HG03108 (cell line): ENCODE measurements at regions not wholly inside any gene's neighbourhood (a gene's known extent, or its start where the extent isn't known, plus 50 kb on each side); places are given as distances from the start of the nearest gene placed in this dataset.

ENCODE experiments used
- ATAC-seq: cut with Tn5 transposase; IDR thresholded peaks from one replicate; pipeline ENCODE4 v1.9.1; 2021; ENCODE audit warnings: moderate library complexity; ENCODE audit not compliant: unreplicated experiment

DNA sequence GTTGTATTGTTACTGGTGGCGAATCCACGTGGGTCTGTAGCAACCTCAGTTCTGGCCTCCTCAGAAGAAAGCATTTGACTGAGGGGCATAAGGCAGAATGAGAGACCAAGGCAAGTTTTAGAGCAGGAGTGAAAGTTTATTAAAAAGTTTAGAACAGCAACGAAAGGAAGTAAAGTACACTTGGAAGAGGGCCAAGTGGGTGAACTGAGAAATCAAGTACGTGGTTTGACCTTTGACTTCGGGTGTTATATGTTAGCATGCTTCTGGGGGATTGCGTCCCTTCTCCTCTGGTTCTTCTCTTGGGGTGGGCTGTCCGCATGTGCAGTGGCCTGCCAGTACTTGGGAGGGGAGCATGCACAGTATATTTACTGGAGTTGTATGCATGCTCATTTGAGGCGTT is 232.7 kb upstream of the GATB start:
- ATAC-seq: no peak

- ATAC-seq: no peak
Observed at GRCh38 chr4:151992332-151993154, 231.7 kb upstream of the GATB start.

DNA sequence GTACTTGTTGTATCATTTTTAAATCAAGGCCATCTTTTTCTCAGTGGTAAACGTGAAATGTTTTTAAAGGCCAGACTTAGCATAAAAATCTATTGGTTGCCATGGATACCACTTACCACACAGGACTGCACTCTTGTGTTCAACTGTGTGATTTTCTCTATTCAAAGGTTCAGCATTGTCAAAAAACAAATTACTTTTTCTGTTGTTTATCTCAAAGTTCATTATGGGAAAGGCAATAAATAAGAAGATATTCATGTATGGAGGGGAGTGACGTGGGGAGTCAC is 231.0 kb upstream of the GATB start:
- no peak for ATAC-seq

- ATAC-seq: no peak
Observed at GRCh38 chr4:151991001-151991883, 230.4 kb upstream of the GATB start.

GRCh38 chr4:151990201-151990600 is 229.4 kb upstream of the GATB start:
- no peak for ATAC-seq

- ATAC-seq: no peak
Observed at GRCh38 chr4:151988591-151988990, 227.8 kb upstream of the GATB start.

DNA sequence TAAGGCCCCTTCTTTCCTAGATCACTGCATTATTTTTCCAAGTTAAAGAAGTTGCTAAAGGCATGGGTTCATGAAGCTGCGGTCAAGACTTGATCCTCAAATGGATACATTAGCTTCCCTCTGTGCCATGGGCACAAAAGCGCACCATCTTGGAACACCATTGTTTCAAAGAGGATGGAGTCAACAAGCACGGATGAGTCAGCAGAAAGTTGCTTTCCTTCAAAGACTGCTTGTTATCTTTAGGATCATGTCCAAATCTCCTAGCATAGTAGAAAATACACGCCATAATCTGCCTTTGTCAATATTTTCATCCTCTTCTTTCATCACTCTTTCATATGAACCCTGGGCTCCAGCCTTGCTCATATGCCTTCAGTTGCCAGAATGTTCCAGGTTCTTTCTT is 226.8 kb upstream of the GATB start:
- no peak for ATAC-seq

- no peak for ATAC-seq
Observed at GRCh38 chr4:151983854-151984253, 223.0 kb upstream of the GATB start.

DNA sequence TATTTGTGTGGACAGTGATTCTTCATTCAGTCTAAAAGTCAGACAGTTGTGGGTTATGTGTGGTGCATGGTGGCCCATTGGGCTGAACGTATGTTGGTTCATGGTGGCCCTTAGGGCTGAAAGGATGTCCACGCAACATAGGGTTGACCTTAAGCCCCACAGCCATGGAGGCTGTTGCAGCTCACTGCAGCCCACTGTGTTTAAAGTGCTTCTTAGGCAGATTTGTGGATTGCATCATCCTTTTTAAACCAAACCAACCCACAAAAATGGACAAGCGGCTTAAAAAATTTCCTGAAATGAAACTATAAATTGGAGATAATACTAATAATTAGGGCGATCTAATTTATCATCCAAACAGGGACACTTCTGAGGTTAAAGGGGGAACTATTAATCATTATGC is 219.0 kb upstream of the GATB start:
- ATAC-seq: no peak

DNA sequence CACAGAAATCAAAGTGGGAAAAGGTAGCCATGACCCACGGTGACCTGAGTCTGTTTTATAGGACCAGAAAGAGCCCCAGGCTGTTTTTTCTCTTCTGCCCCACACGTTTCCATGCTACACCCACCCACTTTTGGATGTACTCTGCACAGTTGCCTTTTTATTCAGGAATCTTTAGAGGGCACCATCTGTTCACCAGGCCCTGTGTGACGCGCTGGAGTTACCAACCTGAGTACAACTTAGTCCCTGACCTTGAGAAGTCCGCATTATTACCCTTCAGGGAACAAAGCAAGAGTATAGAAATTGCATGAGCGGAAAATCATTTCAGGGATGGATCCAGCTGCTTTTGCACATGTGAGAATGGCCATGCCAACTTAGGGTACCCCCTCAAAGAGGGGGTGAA is 207.8 kb upstream of the GATB start:
- ATAC-seq: no peak

DNA sequence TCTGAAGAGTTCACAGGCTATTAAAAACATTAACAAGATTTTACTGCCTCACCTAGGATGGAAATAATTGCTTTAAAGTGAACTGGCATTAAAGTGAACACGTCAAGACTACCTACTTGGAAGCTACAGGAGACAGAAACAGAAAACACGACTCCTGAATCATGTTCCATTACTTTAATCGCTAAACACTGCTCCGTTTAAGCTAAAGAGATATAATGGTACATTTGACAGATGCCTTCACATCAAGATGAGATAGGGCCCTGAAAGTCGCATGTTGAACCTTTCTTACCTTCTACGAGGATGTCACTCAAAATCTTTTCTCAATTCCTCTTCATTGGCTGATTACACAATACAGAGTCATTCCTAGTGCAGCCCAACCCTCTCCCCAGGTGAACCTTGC is 206.3 kb upstream of the GATB start:
- ATAC-seq: no peak

DNA sequence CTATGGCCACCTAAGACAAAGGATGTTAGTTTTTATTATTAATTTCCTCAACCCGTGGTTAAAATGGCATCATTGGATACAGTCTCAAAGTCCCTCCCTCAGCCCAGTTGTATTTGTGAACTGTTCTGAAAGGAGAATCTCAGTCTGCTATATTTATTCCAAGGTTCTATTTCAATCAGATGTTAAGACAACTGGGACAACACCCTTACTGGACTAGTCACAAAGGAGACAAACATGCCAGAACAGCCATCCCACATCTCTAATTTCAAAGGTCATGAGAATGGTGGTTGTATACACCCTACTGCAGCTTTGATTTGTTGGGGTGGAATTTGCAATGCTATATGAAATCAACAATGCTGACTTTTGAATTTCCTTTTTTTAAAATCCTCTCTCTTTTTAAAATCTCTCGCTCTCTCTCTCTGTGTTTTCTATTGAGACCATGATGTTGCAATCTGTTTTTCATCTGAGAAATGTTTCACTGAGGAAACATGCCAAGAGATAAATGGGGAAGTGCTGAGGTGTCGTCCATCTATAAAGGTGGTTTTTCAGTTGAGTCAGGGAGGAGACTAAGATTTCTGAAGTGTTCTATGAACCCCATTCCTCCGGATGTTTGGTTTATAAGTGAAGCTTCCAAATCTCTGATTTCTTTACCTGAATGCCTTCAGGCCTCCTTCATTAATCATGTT is 201.5 kb upstream of the GATB start:
- ATAC-seq: no peak

DNA sequence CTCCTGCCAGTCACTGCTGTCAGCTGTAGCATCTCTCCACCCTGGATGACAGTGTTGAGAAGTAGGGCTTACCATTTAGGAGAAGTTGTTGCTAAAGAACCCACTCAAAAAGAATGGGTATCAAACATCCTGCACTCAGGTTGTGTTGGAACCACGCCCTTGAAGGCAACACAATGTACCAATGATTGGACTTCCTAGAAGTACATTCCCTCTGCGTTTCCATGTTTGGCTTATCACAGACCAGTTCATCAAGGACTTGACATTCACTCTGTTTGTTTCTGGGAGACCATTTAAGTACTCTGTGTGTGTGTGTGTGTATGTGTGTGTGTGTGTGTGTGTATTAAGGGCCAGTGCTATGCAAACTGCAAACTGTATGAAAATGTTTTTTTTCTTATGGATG is 200.6 kb upstream of the GATB start:
- no peak for ATAC-seq

- no peak for ATAC-seq
Observed at GRCh38 chr4:151960449-151961230, 199.8 kb upstream of the GATB start.

- no peak for ATAC-seq
Observed at GRCh38 chr4:151957153-151957552, 196.3 kb upstream of the GATB start.

DNA sequence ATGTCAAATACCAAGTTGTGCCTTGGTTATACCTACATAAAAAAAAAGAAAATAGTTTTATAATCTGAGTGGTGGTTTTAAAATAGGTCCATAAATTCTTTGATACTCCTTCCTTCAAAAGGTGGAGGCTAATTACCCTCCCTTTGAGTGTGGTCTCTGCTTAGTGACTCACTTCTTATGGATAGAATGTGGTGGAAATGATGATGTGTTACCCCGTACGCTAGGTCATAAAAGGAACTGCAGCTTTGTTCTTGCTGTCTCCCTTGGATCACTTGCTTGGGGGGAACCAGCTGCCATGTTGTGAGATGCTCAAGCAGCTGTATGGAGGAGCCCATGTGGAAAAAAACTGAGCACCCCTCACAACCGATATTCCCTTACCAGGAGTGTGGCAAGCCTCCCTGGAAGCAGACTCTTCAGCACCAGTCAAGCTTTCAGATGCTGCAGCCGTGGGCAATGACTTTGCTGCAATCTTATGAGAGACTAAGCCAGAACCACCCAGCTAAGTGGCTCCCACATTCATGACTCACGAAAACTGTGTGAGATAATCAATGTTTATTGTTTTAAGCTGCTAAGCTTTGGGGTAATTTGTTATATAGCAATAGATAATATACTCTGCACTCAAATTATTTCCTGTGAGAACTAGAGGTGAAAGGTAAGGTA is 195.0 kb upstream of the GATB start:
- no peak for ATAC-seq

GRCh38 chr4:151953795-151954372 is 193.1 kb upstream of the GATB start:
- ATAC-seq: no peak

DNA sequence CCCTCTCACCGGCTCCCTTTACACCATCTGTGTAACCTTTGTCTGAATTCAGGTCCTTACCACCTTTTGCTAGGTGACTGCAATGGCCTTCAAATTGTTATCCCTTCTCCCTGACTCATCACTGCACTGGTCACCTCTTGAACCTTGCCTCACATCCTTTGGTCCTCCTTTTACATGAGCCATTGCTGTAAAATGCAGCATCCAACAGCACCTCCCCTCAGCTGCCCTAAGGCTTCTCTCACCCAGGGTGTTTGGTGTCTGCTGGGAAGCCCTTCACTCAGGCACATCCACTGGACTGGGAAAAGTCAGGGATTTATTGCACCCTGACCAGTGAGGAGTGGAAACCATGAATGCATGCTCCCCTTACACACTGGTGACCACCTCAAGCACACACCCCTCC is 192.5 kb upstream of the GATB start:
- ATAC-seq: no peak

DNA sequence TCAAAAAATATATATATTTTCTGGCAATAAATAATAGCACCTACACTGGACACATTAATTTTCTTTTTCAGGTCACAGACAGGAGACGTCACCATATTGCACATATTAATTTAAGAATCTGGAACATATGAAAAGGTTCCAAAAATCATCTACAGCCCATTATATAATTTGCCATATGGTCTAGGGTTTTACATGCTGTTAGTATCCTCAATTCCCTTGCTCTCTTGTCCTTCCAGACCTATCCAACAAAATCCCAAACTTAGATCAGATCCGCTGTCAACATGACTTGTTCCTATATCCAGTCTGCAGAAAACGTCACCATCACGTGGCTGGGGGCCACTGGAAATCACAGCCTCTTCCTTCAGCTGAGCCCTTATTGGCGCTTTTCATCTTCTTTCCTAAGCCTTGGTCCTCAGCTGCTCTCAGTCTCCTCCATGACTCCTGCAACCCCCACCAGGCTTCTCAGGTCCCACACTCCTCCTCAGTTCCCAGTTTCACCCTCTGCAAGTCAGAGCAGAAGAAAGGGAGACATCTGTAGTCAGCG is 192.0 kb upstream of the GATB start:
- no peak for ATAC-seq

- no peak for ATAC-seq
Observed at GRCh38 chr4:151952137-151952536, 191.3 kb upstream of the GATB start.
